Stimulated activated naive CD4-positive, alpha-beta T cell (primary cell): ENCODE measurements at regions not wholly inside any gene's neighbourhood (a gene's known extent, or its start where the extent isn't known, plus 50 kb on each side); places are given as distances from the start of the nearest gene placed in this dataset.
A peak's percentile ranks its signal among the peaks of the same experiment; 100 is the strongest.
"Not testable (repeated sequence)": the region's sequence is repeated elsewhere in the genome, so short reads cannot be mapped to it uniquely, and the experiment has no call there.

Experiments used
- DNase-seq, 6 experiments: peaks; one replicate each; lab custom pipeline; 2025; lab: John Stamatoyannopoulos, UW

DNA sequence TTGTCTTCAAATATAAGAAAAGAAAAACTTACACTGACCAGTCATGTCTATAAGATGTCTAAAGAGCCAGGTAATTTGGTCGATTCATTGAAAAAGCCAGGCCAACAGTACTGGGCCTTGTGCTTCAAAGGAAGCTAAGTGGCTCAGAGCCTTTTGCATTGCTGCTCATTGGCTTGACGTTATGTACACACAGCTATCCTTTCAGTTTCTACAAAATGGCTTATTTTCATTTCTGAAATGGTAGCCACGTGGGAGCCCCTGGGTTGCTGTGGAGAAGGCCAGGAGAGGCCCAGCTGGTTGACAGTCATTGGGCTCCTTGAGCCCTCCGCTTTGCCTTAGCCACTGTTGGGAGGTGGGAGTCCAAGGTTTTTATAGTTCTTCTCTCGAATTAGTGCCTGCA, 199.1 kb upstream of the CXorf66 start:
- DNase-seq = no peak

DNA sequence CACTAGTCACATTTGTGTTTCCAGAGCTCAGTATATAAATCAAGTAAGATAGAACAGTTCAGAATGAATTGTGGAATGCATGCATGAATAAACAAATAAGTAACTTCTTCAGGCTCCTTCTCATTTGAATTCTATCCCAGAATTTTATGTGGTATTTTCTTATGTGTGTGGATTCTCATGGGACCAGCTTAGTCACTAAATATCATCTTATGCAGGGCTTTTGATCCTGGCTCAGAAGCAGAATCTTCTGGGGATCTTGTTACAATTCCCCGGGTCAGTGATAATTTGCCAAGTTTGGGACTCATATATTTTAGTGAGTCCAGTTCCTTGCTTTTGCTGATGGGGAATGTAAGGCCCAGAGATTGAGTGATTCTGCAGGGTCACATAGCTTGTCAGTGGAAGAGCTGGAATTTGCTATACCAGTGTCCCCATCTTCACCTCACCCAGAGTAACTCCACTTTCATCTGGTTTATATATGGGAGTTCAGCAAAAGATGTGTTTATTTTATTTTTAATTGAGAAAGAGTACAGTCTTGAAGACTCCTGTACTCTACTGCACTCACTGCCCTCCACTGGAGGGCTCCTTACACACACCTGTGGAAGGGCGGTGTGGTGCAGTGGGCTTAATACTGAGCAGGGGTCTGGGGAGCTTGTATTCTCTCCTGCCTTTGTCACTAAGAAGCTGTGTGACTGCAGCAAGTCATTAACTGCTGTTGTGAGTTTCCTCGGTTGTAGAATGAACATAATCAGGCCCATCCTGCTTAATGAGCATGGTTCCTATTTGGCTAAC, 198.2 kb upstream of the CXorf66 start:
- DNase-seq = no peak

DNA sequence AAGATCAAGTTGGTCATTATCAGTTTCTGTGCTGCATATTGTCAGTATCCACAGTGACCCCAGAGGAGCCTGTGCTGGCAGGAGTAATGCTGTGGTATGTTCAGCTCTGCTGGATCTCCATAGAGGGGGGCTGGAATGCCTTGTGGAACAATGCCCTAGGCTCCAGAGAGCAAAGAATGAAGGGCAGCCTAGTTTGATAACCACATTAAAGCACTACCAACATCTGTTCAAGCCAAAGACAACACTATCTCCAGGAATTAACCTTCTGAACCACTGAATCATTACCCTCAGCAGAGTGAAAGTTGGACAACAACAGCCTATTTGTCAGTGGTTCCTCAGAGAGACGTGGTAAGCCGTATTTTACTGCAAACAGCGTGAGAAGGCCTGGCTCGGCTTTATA, 192.3 kb upstream of the CXorf66 start:
- DNase-seq = no peak

DNA sequence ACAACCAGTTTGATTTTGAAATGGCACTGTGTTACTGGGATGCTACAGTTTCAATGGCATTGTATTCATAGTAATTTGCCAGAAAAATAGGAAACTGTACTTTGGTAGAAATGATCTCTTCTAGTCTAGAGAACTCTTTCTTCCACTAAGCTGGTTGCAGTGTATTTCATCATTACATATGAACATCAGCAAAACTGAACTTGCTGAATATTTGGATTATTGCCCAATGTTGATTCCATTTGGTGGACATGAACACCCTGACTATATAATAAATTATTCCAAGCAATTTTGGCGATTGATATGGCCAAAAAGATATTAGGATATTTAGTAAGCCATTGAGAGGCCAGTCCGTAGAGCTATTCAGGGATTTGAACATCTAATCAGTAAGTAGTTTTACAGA, 191.8 kb upstream of the CXorf66 start:
- no peak for DNase-seq

DNA sequence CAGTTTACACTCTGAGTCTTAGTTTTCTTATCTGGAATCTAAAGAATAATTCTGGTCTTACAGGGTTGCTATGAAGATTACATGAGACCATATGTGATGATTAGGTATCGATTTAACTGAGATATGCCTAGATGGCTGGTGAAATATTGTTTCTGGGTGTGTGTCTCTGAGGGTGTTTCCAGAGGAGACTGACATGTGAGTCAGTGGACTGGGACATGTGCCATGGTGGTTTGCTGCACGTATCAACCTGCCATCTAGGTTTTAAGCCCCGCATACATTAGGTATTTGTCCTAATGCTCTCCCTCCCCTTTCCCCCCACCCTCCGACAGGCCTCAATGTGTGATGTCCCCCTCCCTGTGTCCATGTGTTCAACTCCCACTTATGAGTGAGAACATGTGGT, 186.0 kb upstream of the CXorf66 start:
- DNase-seq = no peak

- DNase-seq = no peak
These were observed 184.4 kb upstream of the CXorf66 start for GRCh38 chrX:140149761-140150160.

DNA sequence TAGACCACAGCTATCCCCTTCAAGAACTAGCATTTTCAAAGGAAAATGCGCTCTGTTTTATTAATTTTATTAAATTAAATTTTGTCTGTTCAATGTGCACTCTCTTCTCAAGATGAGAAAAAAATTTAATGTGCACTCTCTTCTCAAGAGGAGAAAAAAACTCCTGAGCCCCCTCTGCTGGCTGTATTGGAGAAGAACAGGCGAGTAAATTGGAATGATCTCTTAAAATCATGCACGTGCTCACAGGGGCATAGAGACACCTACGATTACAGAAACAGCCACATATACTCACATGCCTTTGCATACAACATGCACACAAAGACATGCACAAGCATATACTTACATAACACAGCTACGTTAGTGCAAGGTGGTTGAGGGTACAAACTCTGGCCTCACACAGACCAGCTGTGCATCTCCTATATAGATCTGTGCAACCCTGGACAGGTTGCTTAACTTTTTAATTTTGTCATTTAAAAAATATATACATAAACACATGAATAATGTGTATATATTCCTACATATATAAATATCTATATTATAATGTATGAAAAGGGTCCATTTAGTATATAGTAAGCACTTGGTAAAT, 176.2 kb upstream of the CXorf66 start:
- peak in 2 of 6 experiments; percentile 10 to 26 for DNase-seq

- not testable (repeated sequence) for DNase-seq
These were observed 173.2 kb upstream of the CXorf66 start for GRCh38 chrX:140138492-140138891.

- not testable (repeated sequence) for DNase-seq
These were observed 172.7 kb upstream of the CXorf66 start for GRCh38 chrX:140138065-140138464.

GRCh38 chrX:140132937-140133336, 167.6 kb upstream of the CXorf66 start:
- DNase-seq = no peak

GRCh38 chrX:140123446-140123845, 158.1 kb upstream of the CXorf66 start:
- no peak for DNase-seq

- not testable (repeated sequence) for DNase-seq
These were observed 148.7 kb upstream of the CXorf66 start for GRCh38 chrX:140114059-140114458.

- DNase-seq = no peak
These were observed 144.8 kb upstream of the CXorf66 start for GRCh38 chrX:140110081-140110650.

DNA sequence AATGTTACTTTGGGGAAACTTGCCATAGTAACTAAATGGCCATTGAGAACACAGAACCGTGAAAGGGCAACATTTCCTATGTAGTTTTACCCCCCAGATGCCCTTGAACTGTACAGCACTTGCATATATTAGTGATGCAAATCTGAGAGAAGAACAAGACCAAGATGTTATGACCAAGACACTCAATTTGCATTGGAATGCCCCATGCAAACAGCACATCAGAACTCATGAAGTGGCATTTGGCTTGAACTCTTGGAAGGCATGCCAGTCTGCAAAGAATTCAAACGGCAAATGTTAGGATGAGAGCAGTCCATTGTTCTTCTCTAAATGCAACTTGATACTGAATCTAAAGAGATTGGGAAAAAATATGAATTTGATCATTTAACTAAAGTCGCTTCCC, 139.4 kb upstream of the CXorf66 start:
- DNase-seq = no peak

DNA sequence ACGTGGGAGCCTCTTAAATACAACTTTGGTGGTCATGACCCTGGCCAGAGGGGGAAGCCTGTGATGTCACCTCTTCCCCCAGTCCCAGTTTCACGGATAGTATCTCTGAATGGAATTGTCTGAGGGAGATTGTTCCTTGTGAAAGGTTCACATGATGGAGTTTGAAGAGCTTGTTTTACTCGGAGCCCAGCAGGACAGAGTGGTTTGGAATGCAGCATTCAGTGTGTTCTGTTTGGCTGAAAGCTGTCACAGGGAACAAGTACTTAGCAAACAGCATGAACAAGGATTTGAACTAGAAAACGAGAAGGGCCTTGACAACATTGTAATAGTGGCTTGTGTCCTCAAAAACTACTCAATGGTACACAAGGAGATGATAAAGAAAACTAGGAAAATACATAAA, 133.9 kb upstream of the CXorf66 start:
- no peak for DNase-seq

GRCh38 chrX:140092121-140092520, 126.8 kb upstream of the CXorf66 start:
- DNase-seq = no peak

DNA sequence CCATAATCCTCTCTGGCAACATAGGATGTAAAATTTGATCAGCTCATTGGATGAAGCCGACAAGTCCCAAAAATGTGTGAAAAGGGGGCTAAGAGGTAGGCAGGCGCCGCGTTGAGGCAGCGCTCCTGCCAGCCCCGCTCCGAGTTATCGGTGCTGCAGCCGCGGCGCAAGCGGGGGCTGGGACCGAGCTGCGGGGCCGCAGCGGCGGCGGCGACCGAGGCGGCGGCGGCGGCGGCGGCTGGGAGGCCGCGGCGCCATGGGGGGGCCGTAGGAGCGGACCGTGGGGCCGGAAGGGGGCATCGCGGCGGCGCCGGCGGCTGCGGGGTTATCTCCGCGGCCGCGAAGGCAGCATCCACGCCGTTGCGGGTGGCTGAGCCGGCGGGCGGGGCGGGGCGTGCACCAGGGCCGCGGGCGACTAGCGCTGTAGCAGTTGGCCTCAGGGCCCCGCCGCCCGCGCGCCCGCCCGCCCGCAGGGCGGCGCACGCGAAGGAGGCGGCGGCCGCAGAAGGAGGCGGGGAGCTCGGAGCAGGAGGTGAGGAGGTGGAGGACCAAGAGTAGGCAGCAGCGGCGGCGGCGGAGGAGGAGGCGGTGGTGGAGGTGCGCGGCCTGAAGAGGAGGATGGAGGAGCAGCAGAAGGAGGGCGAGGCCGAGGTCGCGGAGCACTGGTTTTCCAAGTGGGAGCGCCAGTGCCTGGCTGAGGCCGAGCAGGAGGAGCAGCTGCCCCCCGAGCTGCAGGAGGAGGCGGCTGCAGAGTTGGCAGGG, 126.0 kb upstream of the CXorf66 start:
- DNase-seq = peak in 3 of 6 experiments; percentile 0 to 10 (median 3)

GRCh38 chrX:140090800-140091124, 125.4 kb upstream of the CXorf66 start:
- no peak for DNase-seq

DNA sequence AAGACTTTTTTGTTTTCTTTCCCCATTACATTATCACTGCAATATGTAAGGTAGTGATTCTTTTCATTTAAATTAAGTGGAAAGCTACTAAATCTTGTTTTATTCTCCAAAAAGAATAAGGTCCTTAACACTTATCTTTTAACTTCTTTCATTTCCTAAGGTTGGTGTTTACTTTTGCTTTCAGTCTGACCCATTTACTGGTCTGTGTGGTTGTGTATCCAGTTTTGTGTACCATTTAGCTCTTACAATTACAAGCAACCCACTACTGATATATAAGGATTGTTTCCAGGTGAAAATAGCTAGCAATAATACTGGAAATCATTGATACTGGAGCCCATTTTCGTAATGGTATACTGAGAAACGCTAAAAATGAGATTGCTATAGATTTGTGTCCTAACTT, 123.1 kb upstream of the CXorf66 start:
- DNase-seq = no peak

DNA sequence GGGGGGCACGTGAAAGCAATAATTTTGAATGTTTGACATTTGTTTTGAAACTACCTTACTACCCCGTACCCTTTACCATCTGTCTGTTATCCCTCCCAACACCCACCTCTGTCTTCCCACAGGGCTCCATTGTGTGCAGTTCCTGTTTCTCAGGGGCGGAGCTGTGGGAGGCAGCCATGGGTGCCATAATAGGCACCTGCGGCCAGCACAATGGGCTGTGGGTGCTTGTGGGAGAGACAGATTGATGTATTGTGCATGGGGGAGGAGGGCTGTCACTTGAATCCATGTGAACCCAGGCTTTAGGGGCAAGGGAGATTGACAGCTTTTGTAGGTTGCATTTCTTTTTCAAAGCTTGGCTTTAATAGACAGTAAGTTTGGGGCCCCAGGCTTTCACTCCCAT, 122.6 kb upstream of the CXorf66 start:
- DNase-seq = no peak

- no peak for DNase-seq
These were observed 121.4 kb upstream of the CXorf66 start for GRCh38 chrX:140086691-140087090.

DNA sequence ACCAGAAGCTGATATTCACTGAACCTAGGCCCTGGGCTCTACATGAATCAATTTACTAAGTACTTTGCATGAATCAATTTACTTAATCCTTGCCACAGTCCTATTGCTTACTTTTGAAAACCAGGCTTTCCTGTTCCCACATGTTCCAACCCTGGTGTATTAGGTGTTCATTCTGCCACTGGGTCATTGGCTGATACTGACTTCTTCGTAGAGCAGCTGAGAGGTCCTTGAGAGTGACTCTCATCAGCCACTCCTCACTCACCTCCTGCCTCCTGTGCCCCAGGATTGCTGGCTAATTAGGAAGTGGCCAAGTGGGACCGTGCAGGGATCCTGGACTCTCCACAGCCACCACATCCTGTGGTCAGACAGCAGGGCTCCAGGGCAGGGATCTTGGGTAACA, 109.5 kb upstream of the CXorf66 start:
- not testable (repeated sequence) for DNase-seq

GRCh38 chrX:140071037-140071436, 105.7 kb upstream of the CXorf66 start:
- no peak for DNase-seq
